HG03025 (cell line): ENCODE measurements at regions not wholly inside any gene's neighbourhood (a gene's known extent, or its start where the extent isn't known, plus 50 kb on each side); places are given as distances from the start of the nearest gene placed in this dataset.

Experiments
- ATAC-seq: cut with Tn5 transposase; IDR thresholded peaks from one replicate; pipeline ENCODE4 v1.9.1; 2021; ENCODE audit warnings: mild to moderate bottlenecking, moderate library complexity; ENCODE audit not compliant: unreplicated experiment, low FRiP score

DNA sequence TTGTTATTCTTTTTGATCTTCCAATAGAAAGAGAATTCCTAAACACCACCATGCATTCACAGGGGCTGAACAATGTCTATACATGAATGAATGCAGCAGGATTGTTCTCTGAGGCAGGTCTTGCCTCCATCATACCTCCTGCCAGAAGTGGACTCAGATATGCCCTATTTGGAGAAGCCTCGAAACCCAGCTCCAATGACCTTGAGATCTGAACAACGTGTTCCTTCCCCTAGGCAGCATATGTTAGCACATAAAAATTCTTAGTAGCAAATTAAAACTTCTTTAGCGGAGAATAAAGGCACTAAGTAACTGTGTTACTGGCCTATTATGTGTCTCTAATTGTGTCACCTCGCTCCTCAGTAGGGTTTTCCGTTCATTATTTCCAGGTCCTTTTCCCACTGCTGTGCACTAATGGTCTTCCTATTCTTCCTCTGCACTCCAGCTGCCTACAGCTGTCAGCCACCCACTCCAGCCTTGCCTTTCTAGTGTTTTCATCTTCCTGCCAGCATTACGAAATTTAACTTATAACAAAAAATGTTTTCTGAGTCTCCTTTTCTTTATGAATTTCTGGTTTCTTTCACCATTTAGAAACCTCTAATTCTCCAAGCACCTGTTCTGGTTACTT is 62.6 kb upstream of the IGF1 start:
- no peak for ATAC-seq

GRCh38 chr12:102540815-102541385 is 60.5 kb upstream of the IGF1 start:
- no peak for ATAC-seq

DNA sequence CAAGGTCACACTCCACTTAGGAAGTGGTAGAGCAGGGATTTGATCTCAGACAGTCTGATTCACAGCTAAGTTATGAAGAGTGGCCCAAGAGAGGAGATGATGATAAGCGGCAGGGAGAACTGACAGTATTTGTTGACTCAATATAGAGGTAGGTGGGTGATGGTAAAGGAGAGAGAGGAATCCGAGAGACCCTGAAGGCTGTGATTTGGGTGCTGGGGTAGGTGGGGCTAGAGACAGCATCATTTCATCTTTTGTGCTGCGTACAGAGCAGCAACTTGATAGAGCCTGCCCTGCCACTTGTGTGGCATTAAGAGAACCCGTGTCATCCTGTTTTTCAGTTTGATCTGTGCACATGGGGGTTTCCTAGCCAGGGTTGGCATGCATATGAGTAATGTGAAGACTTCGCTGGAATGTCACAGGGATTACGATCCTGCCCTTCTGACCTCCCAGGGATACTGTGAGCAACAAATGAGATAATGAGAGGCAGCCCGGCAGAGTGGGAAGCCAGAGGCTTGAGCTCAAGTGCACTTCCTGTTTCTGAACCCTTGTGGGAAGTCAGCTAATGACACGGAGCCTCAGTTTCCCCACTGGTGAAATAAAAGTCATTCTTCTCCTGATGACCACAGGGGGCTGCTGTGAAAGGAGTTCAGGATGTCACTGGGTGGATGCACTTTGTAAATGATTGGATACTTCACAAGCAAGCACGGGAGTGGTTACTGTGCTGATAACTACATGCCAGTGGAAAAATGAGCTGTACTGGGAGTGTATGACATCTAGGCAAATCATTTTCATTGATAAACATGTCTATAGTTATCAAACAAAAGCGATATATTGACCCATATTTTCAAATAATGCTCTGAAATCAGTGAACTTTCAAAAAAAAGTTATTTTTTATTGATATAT is 59.5 kb upstream of the IGF1 start:
- ATAC-seq = no peak

DNA sequence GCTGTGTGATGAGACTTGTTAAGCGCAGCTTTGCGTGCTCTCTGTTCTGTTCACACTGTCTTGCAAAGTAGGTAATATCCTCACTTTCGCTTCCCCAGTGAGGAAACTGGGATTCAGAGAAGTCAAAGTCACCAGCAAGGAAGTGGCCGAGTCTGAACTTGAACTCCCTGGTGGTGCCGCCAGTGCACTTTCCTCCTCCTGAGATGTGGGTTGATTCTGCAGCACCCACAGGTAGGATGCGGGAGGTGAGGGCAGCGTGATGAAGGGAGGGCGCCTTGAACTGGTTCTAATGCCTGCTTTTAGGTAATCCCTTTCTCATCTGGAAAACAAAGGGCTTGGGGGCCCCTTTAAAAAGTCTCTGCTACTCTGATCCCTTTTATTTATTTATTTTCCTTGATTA is 54.9 kb upstream of the IGF1 start:
- no peak for ATAC-seq

GRCh38 chr12:102534899-102535298 is 54.5 kb upstream of the IGF1 start:
- no peak for ATAC-seq

DNA sequence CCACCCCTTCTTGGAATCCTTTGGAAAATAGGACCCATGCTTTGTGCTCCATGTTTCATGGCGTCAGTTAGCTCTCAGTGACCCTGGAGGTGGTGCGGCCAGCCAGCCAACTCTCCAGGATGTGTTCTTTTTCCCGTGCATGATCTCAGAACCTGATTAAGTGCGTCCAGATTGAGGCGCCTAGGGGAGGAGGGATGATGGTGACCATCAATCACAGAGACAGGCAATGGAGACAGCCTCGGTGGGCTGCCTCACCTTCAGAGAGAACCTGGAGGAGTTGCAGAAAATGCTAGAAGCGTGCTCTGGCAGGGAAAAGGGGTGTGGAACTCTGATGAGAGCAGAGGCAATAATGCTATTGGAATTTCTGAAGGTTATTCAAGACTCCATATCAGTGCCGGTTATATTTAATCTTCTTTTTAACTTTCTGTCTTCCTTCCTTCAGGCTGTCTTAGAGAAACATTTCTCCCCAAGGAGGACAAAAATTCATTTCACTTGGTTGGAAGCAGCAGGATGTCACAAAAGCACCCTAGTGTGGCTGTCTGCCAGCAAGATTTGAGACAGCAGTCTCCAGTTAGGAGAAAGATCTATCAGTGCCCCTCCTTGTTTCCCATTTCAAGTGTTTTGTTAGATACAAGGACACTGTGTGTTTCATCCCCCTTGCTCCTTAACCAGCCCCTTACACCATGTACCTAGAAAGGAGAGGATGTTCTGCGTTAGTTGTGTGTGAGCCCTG is 53.3 kb upstream of the IGF1 start:
- ATAC-seq = no peak
